K562 (cell line): ENCODE measurements at regions not wholly inside any gene's neighbourhood (a gene's known extent, or its start where the extent isn't known, plus 50 kb on each side); places are given as distances from the start of the nearest gene placed in this dataset.

ENCODE experiments used
- ATAC-seq: fragments of 200-7000 bp; cut with Tn5 transposase; 3 replicates; pipeline ENCODE4 v1.9.1; 2020; ENCODE audit warnings: moderate library complexity
- BruUV-seq: library from RNA; stranded (reverse); fragments of 400-500 nt; replicated peaks from 2 replicates; lab custom pipeline; 2021; lab: Mats Ljungman, UMichigan
- CTCF ChIA-PET: fragments of 300-600 bp; formaldehyde crosslinking; extraction: SDS; loops from one replicate; lab custom pipeline; 2021; ENCODE audit warnings: low intra/inter-chr PET ratio; lab: Yijun Ruan, JAX
- POLR2A ChIA-PET: fragments of 300-600, 350-650 bp; sonication (Branson Sonifier 250); formaldehyde crosslinking; extraction: SDS; loops from one replicate; lab custom pipeline; 2021; ENCODE audit warnings: antibody characterized with exemption, inconsistent platforms; lab: Yijun Ruan, JAX
- DNase-seq, 4 experiments: peaks; one replicate each; pipeline versions ENCODE4 v3.0.0 to v3.0.0-alpha.2; 2011 to 2018; ENCODE audit warnings: low spot score in 3 of 4, mixed read lengths in 3 of 4; ENCODE audit errors: extremely low read depth in 1 of 4
- FAIRE-seq: peaks from 2 replicates; lab custom pipeline; 2011; peaks lifted over from hg19 to GRCh38; lab: Jason Lieb, UNC
- H2AFZ ChIP-seq: 2 replicates; pipeline ENCODE4 v1.6.0; 2011; ENCODE audit warnings: low read depth, low read length, control low read depth, inconsistent platforms
- H3K27ac ChIP-seq: fragments of 200-600 bp; 3 replicates; pipeline ENCODE4 v1.8.0; 2011; ENCODE audit warnings: low read depth, mild to moderate bottlenecking, control low read depth, inconsistent platforms, low read length, moderate library complexity, mixed read lengths; ENCODE audit errors: extremely low read depth
- H3K27me3 ChIP-seq, 2 experiments: fragments of 300-600 bp in 1 of 2; 2 replicates in 1 of 2; 3 replicates in 1 of 2; pipeline versions ENCODE4 v1.6.0 to v1.8.0; 2011; ENCODE audit warnings: inconsistent platforms in 2 of 2, low read length in 2 of 2, mild to moderate bottlenecking in 1 of 2, mixed read lengths in 1 of 2, moderate library complexity in 1 of 2; ENCODE audit not compliant: control insufficient read depth in 2 of 2, insufficient read depth in 2 of 2
- H3K36me3 ChIP-seq: fragments of 300-600 bp; 3 replicates; pipeline ENCODE4 v1.8.0; 2011; ENCODE audit warnings: mild to moderate bottlenecking, low read length, inconsistent platforms; ENCODE audit not compliant: control insufficient read depth, insufficient read depth
- H3K4me1 ChIP-seq, 2 experiments: fragments of 200-600 bp in 1 of 2; replicated peaks in 1 of 2; 2 replicates in 1 of 2; 3 replicates in 1 of 2; pipeline versions ENCODE4 v1.5.1 to v1.8.0; 2011; ENCODE audit warnings: inconsistent platforms in 2 of 2, low read length in 2 of 2, mild to moderate bottlenecking in 1 of 2, mixed read lengths in 1 of 2, moderate library complexity in 1 of 2; ENCODE audit not compliant: control insufficient read depth in 2 of 2, insufficient read depth in 2 of 2
- H3K4me2 ChIP-seq: 2 replicates; pipeline ENCODE4 v1.6.1; 2011; ENCODE audit warnings: low read length, control low read depth, inconsistent platforms, mixed read lengths; ENCODE audit not compliant: insufficient read depth
- H3K4me3 ChIP-seq: fragments of 200-600 bp; sonication (generic), shearing (Covaris generic); 2 replicates; pipeline ENCODE4 v1.5.1; 2016; ENCODE audit warnings: control low read depth, inconsistent platforms
- H3K79me2 ChIP-seq: fragments of 200-600 bp; 3 replicates; pipeline ENCODE4 v1.8.0; 2011; ENCODE audit warnings: low read length, inconsistent platforms; ENCODE audit not compliant: control insufficient read depth, insufficient read depth
- H3K9ac ChIP-seq, 2 experiments: 2 replicates each; pipeline versions ENCODE4 v1.6.0 to v1.6.1; 2011; ENCODE audit warnings: low read depth in 2 of 2, low read length in 2 of 2, control low read depth in 1 of 2, inconsistent platforms in 1 of 2, mild to moderate bottlenecking in 1 of 2, mixed read lengths in 1 of 2; ENCODE audit not compliant: insufficient read depth in 1 of 2
- H3K9me1 ChIP-seq: one replicate; pipeline ENCODE4 v1.6.0; 2011; ENCODE audit warnings: inconsistent platforms, mild to moderate bottlenecking, low read length, moderate library complexity; ENCODE audit not compliant: control insufficient read depth, insufficient read depth
- H3K9me3 ChIP-seq: replicated peaks from 2 replicates; pipeline ENCODE4 v1.5.1; 2011; ENCODE audit warnings: low read depth, low read length, inconsistent platforms; ENCODE audit not compliant: control insufficient read depth, insufficient read depth
- H4K20me1 ChIP-seq: replicated peaks from 2 replicates; pipeline ENCODE4 v1.6.1; 2011; ENCODE audit warnings: low read length, inconsistent platforms, mixed read lengths; ENCODE audit not compliant: control insufficient read depth, insufficient read depth
- ARID3B ChIP-seq: fragments of 250-450 bp; sonication (Bioruptor Pico); IDR thresholded peaks from 2 replicates; pipeline ENCODE4 v1.4.0; 2020; ENCODE audit warnings: borderline replicate concordance
- CBX5 ChIP-seq: IDR thresholded peaks from 2 replicates; pipeline ENCODE4 v1.6.1; 2014; ENCODE audit warnings: low read depth, borderline replicate concordance
- CHCHD3 ChIP-seq: fragments of 250-450 bp; sonication (Bioruptor Pico); IDR thresholded peaks from 2 replicates; pipeline ENCODE4 v2.1.2; 2022; ENCODE audit warnings: mild to moderate bottlenecking
- DPF2 ChIP-seq: fragments of 450-650 bp; IDR thresholded peaks from 2 replicates; pipeline ENCODE4 v1.6.1; 2016
- FOSL1 ChIP-seq: fragments of 200-800 bp; sonication (Bioruptor generic); conservative IDR thresholded peaks from 2 replicates; pipeline ENCODE4 v1.6.1; 2016; ENCODE audit warnings: missing genetic modification characterization, missing compliant biosample characterization
- KDM4B ChIP-seq, 2 experiments: fragments of 450-650 bp in 1 of 2; sonication (generic) in 1 of 2; IDR thresholded peaks; 2 replicates each; pipeline ENCODE4 v1.6.1; 2016 to 2017; ENCODE audit warnings: borderline replicate concordance in 2 of 2, antibody characterized with exemption in 1 of 2, low read depth in 1 of 2, mild to moderate bottlenecking in 1 of 2
- RNF2 ChIP-seq: sonication (generic); IDR thresholded peaks from 2 replicates; pipeline ENCODE4 v1.6.1; 2016
- SAP30 ChIP-seq: fragments of 200-600 bp; sonication (generic); IDR thresholded peaks from 2 replicates; pipeline ENCODE4 v1.6.1; 2012; ENCODE audit warnings: borderline replicate concordance, low read depth, mild to moderate bottlenecking, moderate library complexity, low read length, control low read depth, inconsistent platforms; ENCODE audit not compliant: insufficient read depth, poor library complexity, severe bottlenecking
- SMARCA5 ChIP-seq: fragments of 450-650 bp; IDR thresholded peaks from 2 replicates; pipeline ENCODE4 v1.6.1; 2016
- SMC3 ChIP-seq: conservative IDR thresholded peaks from 2 replicates; pipeline ENCODE4 v1.6.1; 2011; ENCODE audit warnings: low read depth, low read length, improper control_type of control experiment; ENCODE audit not compliant: insufficient read depth
- ZBTB2 ChIP-seq: fragments of 450-650 bp; IDR thresholded peaks from 2 replicates; pipeline ENCODE4 v1.6.1; 2016; ENCODE audit warnings: antibody characterized with exemption
- WGBS: fragments of 100-300 bp; shearing (Covaris generic); methylation state at CpG from one replicate; pipeline ENCODE4 v1.1.6; 2016; ENCODE audit warnings: low coverage, mixed read lengths; ENCODE audit not compliant: insufficient coverage; ENCODE audit errors: missing lambda C conversion rate; 5-methylcytosine and 5-hydroxymethylcytosine counted together
- in situ Hi-C: fragments of 300-500 bp; cut with MboI; formaldehyde crosslinking; loops from 4 replicates; pipeline ENCODE4 v1.15.0; 2018; ENCODE audit warnings: inconsistent platforms, mixed read lengths
- intact Hi-C: fragments of 100-400 bp; cut with micrococcal nuclease; formaldehyde crosslinking; loops from 2 replicates; pipeline ENCODE4 v1.14.2; 2022

GRCh38 chr9:107660976-107661375 is 171.4 kb upstream of the KLF4 start:
- no peak overlapping the region for H3K4me3 ChIP-seq
- H3K4me1 ChIP-seq = no peaks in the 10 kb centered on the region
- WGBS = 0% methylated on average over 2 of the region's 2 CpGs
- TF ChIP-seq FOSL1 (tag) = no peak
- TF ChIP-seq SAP30 = no peak
- TF ChIP-seq CHCHD3 = no peak
- TF ChIP-seq DPF2 = no peak
- no peak for TF ChIP-seq SMC3
- TF ChIP-seq CBX5 = no peak
- no peak for TF ChIP-seq ZBTB2
- TF ChIP-seq RNF2 = no peak
- no peak for TF ChIP-seq SMARCA5
- no peak for TF ChIP-seq ARID3B
- TF ChIP-seq KDM4B (IDR thresholded peaks at IDR 0.05; ENCODE audit: borderline replicate concordance in 2 of 2, low read depth in 1 of 2) = no peak
- H4K20me1 ChIP-seq = no peaks in the 10 kb centered on the region
- POLR2A ChIA-PET = no interaction called here
- BruUV-seq = no TSS peak
- CTCF ChIA-PET = no interaction called here
- no peak overlapping the region for H2AFZ ChIP-seq
- H3K9me3 ChIP-seq = no peaks in the 10 kb centered on the region
- H3K4me2 ChIP-seq = no peak overlapping the region
- peaks cover 0 to 4% of the 10 kb centered on the region in 2 experiments; a peak in 1 of 5 replicates for H3K27me3 ChIP-seq
- no peak for DNase-seq
- FAIRE-seq = no peak
- no peak for ATAC-seq
- no peak overlapping the region for H3K27ac ChIP-seq
- intact Hi-C loops (no loop called here), in situ Hi-C loops (no loop called here)
- no peaks in the 10 kb centered on the region for H3K79me2 ChIP-seq
- H3K36me3 ChIP-seq = no peaks in the 10 kb centered on the region
- H3K9me1 ChIP-seq = no peaks in the 10 kb centered on the region
- no peak overlapping the region for H3K9ac ChIP-seq
